Panc1 (cell line): ENCODE measurements at regions not wholly inside any gene's neighbourhood (a gene's known extent, or its start where the extent isn't known, plus 50 kb on each side); places are given as distances from the start of the nearest gene placed in this dataset.

Source experiments
- ATAC-seq: fragments of 200-7000 bp; cut with Tn5 transposase; 2 replicates; pipeline ENCODE4 v1.9.1; 2020; ENCODE audit warnings: mild to moderate bottlenecking, moderate library complexity
- BruUV-seq: library from RNA; stranded (reverse); fragments of 400-500 nt; replicated peaks from 2 replicates; lab custom pipeline; 2021; lab: Mats Ljungman, UMichigan
- CTCF ChIA-PET: fragments of 300-600 bp; sonication (Branson Sonifier 250); formaldehyde crosslinking; loops from one replicate; lab custom pipeline; 2022; ENCODE audit warnings: antibody characterized with exemption; lab: Charles Lee
- POLR2A ChIA-PET: fragments of 300-600 bp; sonication (Branson Sonifier 250); formaldehyde crosslinking; loops from one replicate; lab custom pipeline; 2022; ENCODE audit warnings: antibody characterized with exemption; lab: Charles Lee
- DNase-seq: peaks from one replicate; pipeline ENCODE4 v3.0.0-alpha.2; 2010; ENCODE audit warnings: low read depth, low spot score
- H3K27ac ChIP-seq: 2 replicates; pipeline ENCODE4 v1.5.1; 2011; ENCODE audit warnings: mild to moderate bottlenecking, low read length, inconsistent platforms
- H3K27me3 ChIP-seq: fragments of 200-500 bp; sonication (Bioruptor generic); 2 replicates; pipeline ENCODE4 v1.6.0; 2014; ENCODE audit warnings: low read length, inconsistent platforms; ENCODE audit not compliant: control insufficient read depth, insufficient read depth
- H3K36me3 ChIP-seq: fragments of 200-500 bp; sonication (Bioruptor generic); 2 replicates; pipeline ENCODE4 v1.5.1; 2014; ENCODE audit warnings: inconsistent platforms, mild to moderate bottlenecking, low read length, moderate library complexity; ENCODE audit not compliant: control insufficient read depth, insufficient read depth
- H3K4me1 ChIP-seq: 2 replicates; pipeline ENCODE4 v1.5.1; 2011; ENCODE audit warnings: inconsistent platforms, mild to moderate bottlenecking, low read length, moderate library complexity; ENCODE audit not compliant: control insufficient read depth, insufficient read depth
- H3K4me3 ChIP-seq, 2 experiments: 2 replicates each; pipeline ENCODE4 v1.5.1; 2011 to 2012; ENCODE audit warnings: low read depth in 2 of 2, low read length in 2 of 2, mild to moderate bottlenecking in 2 of 2, inconsistent platforms in 1 of 2, moderate library complexity in 1 of 2
- H3K9me3 ChIP-seq: fragments of 200-500 bp; sonication (Bioruptor generic); 2 replicates; pipeline ENCODE4 v1.5.1; 2014; ENCODE audit warnings: low read depth, mild to moderate bottlenecking, inconsistent platforms, low read length, moderate library complexity; ENCODE audit not compliant: control insufficient read depth, insufficient read depth
- CTCF ChIP-seq: fragments of 450-650 bp; IDR thresholded peaks from 2 replicates; pipeline ENCODE4 v1.5.1; 2017; ENCODE audit warnings: mild to moderate bottlenecking
- POLR2AphosphoS5 ChIP-seq: IDR thresholded peaks from 2 replicates; pipeline ENCODE4 v1.6.1; 2012; ENCODE audit warnings: mild to moderate bottlenecking, low read depth, low read length, moderate library complexity
- REST ChIP-seq, 2 experiments: IDR thresholded peaks; 2 replicates each; pipeline ENCODE4 v1.6.1; 2011 to 2012; ENCODE audit warnings: low read depth in 2 of 2, control low read depth in 1 of 2, low read length in 1 of 2, mild to moderate bottlenecking in 1 of 2, moderate library complexity in 1 of 2; ENCODE audit not compliant: insufficient read depth in 1 of 2
- SIN3A ChIP-seq: IDR thresholded peaks from 2 replicates; pipeline ENCODE4 v1.6.1; 2012; ENCODE audit warnings: low read depth, mild to moderate bottlenecking, low read length, moderate library complexity, borderline replicate concordance; ENCODE audit not compliant: insufficient read depth
- TCF7L2 ChIP-seq: IDR thresholded peaks from 2 replicates; pipeline ENCODE4 v1.6.1; 2011; ENCODE audit warnings: mild to moderate bottlenecking, low read depth, low read length, inconsistent platforms
- in situ Hi-C: cut with HindIII; loops from 2 replicates; pipeline ENCODE4 v1.10.0; 2016; ENCODE audit warnings: low sequenced_read_pairs, low pct_unique_long_range_greater_than_20kb
- intact Hi-C: fragments of 100-400 bp; cut with micrococcal nuclease; formaldehyde crosslinking; loops from one replicate; pipeline ENCODE4 v1.10.0; 2022; ENCODE audit not compliant: unreplicated experiment

- POLR2A ChIA-PET = no interaction called here
- CTCF ChIA-PET = no interaction called here
- no TSS peak for BruUV-seq
Observed at GRCh38 chr4:164207460-164207859, 546.5 kb upstream of the SMIM31 start.

GRCh38 chr4:164210377-164210776 is 543.6 kb upstream of the SMIM31 start:
- no TSS peak for BruUV-seq
- no peaks in the 10 kb centered on the region for H3K27me3 ChIP-seq
- H3K27ac ChIP-seq = no peak overlapping the region
- no peak for DNase-seq
- ChIA-PET CTCF (no interaction called here), POLR2A (no interaction called here)
- no peak for ATAC-seq
- in situ Hi-C loops (no loop called here), intact Hi-C loops (no loop called here)
- no peaks in the 10 kb centered on the region for H3K9me3 ChIP-seq
- H3K4me1 ChIP-seq = no peaks in the 10 kb centered on the region
- TF ChIP-seq TCF7L2 = no peak
- TF ChIP-seq REST (IDR thresholded peaks at IDR 0.05; ENCODE audit: insufficient read depth in 1 of 2, low read depth in 2 of 2, low read length in 1 of 2) = no peak
- no peak for TF ChIP-seq SIN3A
- TF ChIP-seq POLR2AphosphoS5 = no peak
- no peak for TF ChIP-seq CTCF
- no peaks in the 10 kb centered on the region for H3K36me3 ChIP-seq
- no peak overlapping the region for H3K4me3 ChIP-seq

More at GRCh38 chr4:164207460-164207859, 546.5 kb upstream of the SMIM31 start:
- no peaks in the 10 kb centered on the region for H3K36me3 ChIP-seq
- H3K27me3 ChIP-seq = no peaks in the 10 kb centered on the region
- H3K9me3 ChIP-seq = no peaks in the 10 kb centered on the region
- no peak overlapping the region for H3K27ac ChIP-seq
- in situ Hi-C loops (no loop called here), intact Hi-C loops (no loop called here)
- no peak overlapping the region for H3K4me3 ChIP-seq
- ATAC-seq (no peak), DNase-seq (no peak)
- no peak for TF ChIP-seq TCF7L2
- TF ChIP-seq REST (IDR thresholded peaks at IDR 0.05; ENCODE audit: insufficient read depth in 1 of 2, low read depth in 2 of 2, low read length in 1 of 2) = no peak
- TF ChIP-seq SIN3A = no peak
- TF ChIP-seq CTCF = no peak
- no peak for TF ChIP-seq POLR2AphosphoS5
- H3K4me1 ChIP-seq = no peaks in the 10 kb centered on the region
